ENCODE measurements at regions not wholly inside any gene's neighbourhood (a gene's known extent, or its start where the extent isn't known, plus 50 kb on each side); places are given as distances from the start of the nearest gene placed in this dataset.

- Histone ChIP-seq H3K9me3 (no peaks in the 10 kb centered on the region), H3K36me3 (no peaks in the 10 kb centered on the region), H3K27me3 (peaks cover 3% of the 10 kb centered on the region), H3K4me3 (no peak overlapping the region), H3K4me1 (no peaks in the 10 kb centered on the region), H3K27ac (no peak overlapping the region)
- no peak for DNase-seq (ENCODE audit: low spot score in 2 of 2)
- no peak for TF ChIP-seq EP300 (IDR thresholded peaks at IDR 0.05)
- TF ChIP-seq POLR2AphosphoS5 (IDR thresholded peaks at IDR 0.05): no peak
These were observed 62.9 kb upstream of the SPON1 start for GRCh38 chr11:13899603-13900002.

DNA sequence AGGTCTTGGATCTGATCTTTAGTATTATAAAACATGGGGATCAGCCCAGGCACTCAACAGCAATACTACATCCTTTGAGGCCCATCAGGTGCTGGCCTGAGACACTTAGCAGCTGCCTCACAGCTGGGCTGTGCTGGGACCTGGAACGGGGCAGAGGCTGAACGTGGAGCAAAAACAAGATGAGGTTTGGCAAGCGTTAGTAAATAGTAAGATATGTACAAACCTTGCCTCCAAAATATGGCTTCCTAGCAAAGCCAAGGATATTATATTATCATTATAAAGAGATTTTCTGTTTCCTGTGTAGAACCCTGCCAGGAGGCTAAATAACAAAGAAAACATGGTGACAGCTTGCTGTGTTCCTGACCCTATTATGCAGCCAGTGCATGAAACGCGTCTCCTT, 60.0 kb upstream of the SPON1 start:
- Histone ChIP-seq H3K27ac (no peak overlapping the region), H3K4me1 (no peaks in the 10 kb centered on the region), H3K4me3 (no peak overlapping the region), H3K9me3 (peaks cover 5% of the 10 kb centered on the region), H3K36me3 (no peaks in the 10 kb centered on the region), H3K27me3 (peaks cover 3% of the 10 kb centered on the region)
- 66% methylated on average over 5 of the region's 5 CpGs for WGBS
- TF ChIP-seq, protein P1, sequence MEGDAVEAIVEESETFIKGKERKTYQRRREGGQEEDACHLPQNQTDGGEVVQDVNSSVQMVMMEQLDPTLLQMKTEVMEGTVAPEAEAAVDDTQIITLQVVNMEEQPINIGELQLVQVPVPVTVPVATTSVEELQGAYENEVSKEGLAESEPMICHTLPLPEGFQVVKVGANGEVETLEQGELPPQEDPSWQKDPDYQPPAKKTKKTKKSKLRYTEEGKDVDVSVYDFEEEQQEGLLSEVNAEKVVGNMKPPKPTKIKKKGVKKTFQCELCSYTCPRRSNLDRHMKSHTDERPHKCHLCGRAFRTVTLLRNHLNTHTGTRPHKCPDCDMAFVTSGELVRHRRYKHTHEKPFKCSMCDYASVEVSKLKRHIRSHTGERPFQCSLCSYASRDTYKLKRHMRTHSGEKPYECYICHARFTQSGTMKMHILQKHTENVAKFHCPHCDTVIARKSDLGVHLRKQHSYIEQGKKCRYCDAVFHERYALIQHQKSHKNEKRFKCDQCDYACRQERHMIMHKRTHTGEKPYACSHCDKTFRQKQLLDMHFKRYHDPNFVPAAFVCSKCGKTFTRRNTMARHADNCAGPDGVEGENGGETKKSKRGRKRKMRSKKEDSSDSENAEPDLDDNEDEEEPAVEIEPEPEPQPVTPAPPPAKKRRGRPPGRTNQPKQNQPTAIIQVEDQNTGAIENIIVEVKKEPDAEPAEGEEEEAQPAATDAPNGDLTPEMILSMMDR (IDR thresholded peaks at IDR 0.05): no peak
- TF ChIP-seq POLR2A (IDR thresholded peaks at IDR 0.05): no peak
- TF ChIP-seq POLR2AphosphoS5 (IDR thresholded peaks at IDR 0.05): no peak
- no peak for TF ChIP-seq EP300 (IDR thresholded peaks at IDR 0.05)
- DNase-seq (ENCODE audit: low spot score in 2 of 2): no peak

GRCh38 chr11:13905137-13905781, 57.3 kb upstream of the SPON1 start:
- WGBS: 59% methylated on average over 3 of the region's 3 CpGs
- TF ChIP-seq, protein P1 (IDR thresholded peaks at IDR 0.05): no peak
- TF ChIP-seq POLR2A (IDR thresholded peaks at IDR 0.05) (no peak), EP300 (IDR thresholded peaks at IDR 0.05) (no peak), POLR2AphosphoS5 (IDR thresholded peaks at IDR 0.05) (no peak)
- Histone ChIP-seq H3K27ac (no peak overlapping the region), H3K4me3 (no peak overlapping the region), H3K27me3 (peaks cover 3% of the 10 kb centered on the region), H3K4me1 (no peaks in the 10 kb centered on the region), H3K36me3 (no peaks in the 10 kb centered on the region), H3K9me3 (peaks cover 9% of the 10 kb centered on the region)
- DNase-seq (ENCODE audit: low spot score in 2 of 2): no peak

DNA sequence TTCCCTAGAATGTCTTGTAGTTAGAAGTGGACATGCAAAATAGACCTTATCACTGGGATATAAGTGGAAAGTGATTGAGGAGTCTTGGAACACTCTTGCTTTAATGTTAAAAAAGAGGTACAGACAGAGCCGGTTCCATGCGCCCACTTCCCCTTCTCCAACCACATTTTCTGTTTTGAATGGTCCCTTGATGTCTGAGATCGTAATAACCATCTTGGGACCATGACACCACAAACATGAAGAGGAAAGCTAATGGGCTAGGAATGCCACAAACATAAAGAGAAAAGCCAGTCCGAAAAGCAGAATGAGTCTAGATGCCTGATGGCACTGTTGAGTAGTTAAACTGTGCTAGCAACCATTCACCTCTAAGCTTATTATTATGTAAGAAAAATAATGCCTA, 54.8 kb upstream of the SPON1 start:
- 94% methylated on average over 4 of the region's 4 CpGs for WGBS

DNA sequence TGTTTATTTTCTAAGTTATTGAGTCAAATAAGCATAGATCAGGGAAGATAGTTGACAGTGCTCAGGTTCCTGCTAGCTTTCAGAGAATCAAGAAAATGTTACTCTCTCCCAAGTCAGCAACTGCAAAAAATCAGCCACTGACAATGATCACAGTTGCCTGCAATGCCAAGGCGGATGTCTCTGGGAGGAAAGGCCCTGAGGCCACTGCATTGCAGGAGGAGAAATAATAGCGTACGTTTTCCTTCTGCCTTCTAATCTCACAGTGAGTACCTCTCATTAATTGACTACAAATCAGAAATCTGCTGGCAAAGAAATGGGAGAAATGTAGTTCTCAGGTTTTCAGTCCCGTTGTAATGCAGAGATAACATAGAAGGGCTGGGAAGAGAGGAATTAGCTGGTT, 54.0 kb upstream of the SPON1 start:
- H3K27ac ChIP-seq: no peak overlapping the region
- TF ChIP-seq POLR2A (IDR thresholded peaks at IDR 0.05) (no peak), POLR2AphosphoS5 (IDR thresholded peaks at IDR 0.05) (no peak)
- TF ChIP-seq, protein P1 (IDR thresholded peaks at IDR 0.05): no peak
- 64% methylated on average over 4 of the region's 4 CpGs for WGBS
- no peak overlapping the region for H3K4me3 ChIP-seq
- no peak for DNase-seq (ENCODE audit: low spot score in 2 of 2)
- H3K4me1 ChIP-seq: no peaks in the 10 kb centered on the region
- H3K27me3 ChIP-seq: peaks cover 3% of the 10 kb centered on the region
- peaks cover 9% of the 10 kb centered on the region for H3K9me3 ChIP-seq
- no peaks in the 10 kb centered on the region for H3K36me3 ChIP-seq

More for the DNA sequence above, 54.8 kb upstream of the SPON1 start:
- Histone ChIP-seq H3K36me3 (no peaks in the 10 kb centered on the region), H3K27ac (no peak overlapping the region), H3K4me1 (no peaks in the 10 kb centered on the region), H3K4me3 (no peak overlapping the region), H3K9me3 (peaks cover 9% of the 10 kb centered on the region), H3K27me3 (peaks cover 3% of the 10 kb centered on the region)
- no peak for TF ChIP-seq EP300 (IDR thresholded peaks at IDR 0.05)
- TF ChIP-seq, protein P1 (IDR thresholded peaks at IDR 0.05): no peak
- TF ChIP-seq POLR2AphosphoS5 (IDR thresholded peaks at IDR 0.05): no peak
- no peak for TF ChIP-seq POLR2A (IDR thresholded peaks at IDR 0.05)
- no peak for DNase-seq (ENCODE audit: low spot score in 2 of 2)
